OCI-LY1 (cell line): ENCODE measurements at regions not wholly inside any gene's neighbourhood (a gene's known extent, or its start where the extent isn't known, plus 50 kb on each side); places are given as distances from the start of the nearest gene placed in this dataset.

ENCODE experiments used
- H2AFZ ChIP-seq: fragments of 200-600 bp; sonication (generic), shearing (Covaris generic); 2 replicates; pipeline ENCODE4 v1.6.0; 2014; ENCODE audit warnings: antibody characterized with exemption, mild to moderate bottlenecking, low read length
- H3F3A ChIP-seq: fragments of 200-600 bp; sonication (generic), shearing (Covaris generic); 2 replicates; pipeline ENCODE4 v1.6.0; 2014; ENCODE audit warnings: mild to moderate bottlenecking, antibody characterized with exemption, low read length, moderate library complexity; ENCODE audit not compliant: insufficient read depth
- H3K27ac ChIP-seq: fragments of 200-600 bp; sonication (generic); 2 replicates; pipeline ENCODE4 v1.5.1; 2014; ENCODE audit warnings: low read length, mixed run types, mild to moderate bottlenecking, low read depth; ENCODE audit not compliant: poor library complexity, severe bottlenecking
- H3K27me3 ChIP-seq: fragments of 200-600 bp; sonication (generic); 2 replicates; pipeline ENCODE4 v1.6.0; 2014; ENCODE audit warnings: antibody characterized with exemption, mild to moderate bottlenecking, low read length, moderate library complexity; ENCODE audit not compliant: insufficient read depth
- H3K36me3 ChIP-seq: fragments of 200-600 bp; sonication (generic); 2 replicates; pipeline ENCODE4 v1.6.1; 2014; ENCODE audit warnings: mild to moderate bottlenecking, antibody characterized with exemption, low read length, moderate library complexity, mixed read lengths; ENCODE audit not compliant: insufficient read depth
- H3K4me1 ChIP-seq: fragments of 200-600 bp; sonication (generic); 2 replicates; pipeline ENCODE4 v1.5.1; 2014; ENCODE audit warnings: mild to moderate bottlenecking, low read length, moderate library complexity; ENCODE audit not compliant: insufficient read depth, severe bottlenecking
- H3K4me2 ChIP-seq: fragments of 200-600 bp; sonication (generic), shearing (Covaris generic); 2 replicates; pipeline ENCODE4 v1.6.1; 2014; ENCODE audit warnings: low read length
- H3K4me3 ChIP-seq: fragments of 200-600 bp; sonication (generic); 2 replicates; pipeline ENCODE4 v1.5.1; 2014; ENCODE audit warnings: low read length, low read depth, mild to moderate bottlenecking, mixed read lengths; ENCODE audit not compliant: poor library complexity, severe bottlenecking
- H3K79me2 ChIP-seq: fragments of 200-600 bp; shearing (Covaris generic); 2 replicates; pipeline ENCODE4 v1.6.1; 2016; ENCODE audit warnings: mixed run types, low read length, mixed read lengths; ENCODE audit not compliant: insufficient read depth
- H3K9ac ChIP-seq: fragments of 200-600 bp; sonication (generic), shearing (Covaris generic); 2 replicates; pipeline ENCODE4 v1.6.1; 2014; ENCODE audit warnings: mild to moderate bottlenecking, low read length, mixed read lengths
- H3K9me2 ChIP-seq: fragments of 200-600 bp; sonication (generic), shearing (Covaris generic); 2 replicates; pipeline ENCODE4 v1.6.1; 2014; ENCODE audit warnings: low read depth, mild to moderate bottlenecking, low read length, mixed read lengths
- H3K9me3 ChIP-seq: fragments of 200-600 bp; shearing (Covaris generic); 2 replicates; pipeline ENCODE4 v1.6.1; 2014; ENCODE audit warnings: low read length, mixed read lengths
- H4K20me1 ChIP-seq: fragments of 200-600 bp; sonication (generic), shearing (Covaris generic); 2 replicates; pipeline ENCODE4 v1.6.0; 2016; ENCODE audit warnings: mild to moderate bottlenecking, low read length; ENCODE audit not compliant: insufficient read depth
- CTCF ChIP-seq: fragments of 200-600 bp; sonication (generic), shearing (Covaris generic); IDR thresholded peaks from 2 replicates; pipeline ENCODE4 v1.5.1; 2017; ENCODE audit warnings: mild to moderate bottlenecking, antibody characterized with exemption, low read length, moderate library complexity, mixed read lengths
- EZH2 ChIP-seq: fragments of 200-600 bp; sonication (generic), shearing (Covaris generic); IDR thresholded peaks from 2 replicates; pipeline ENCODE4 v1.8.0; 2017; ENCODE audit warnings: borderline replicate concordance, mixed run types, mild to moderate bottlenecking, antibody characterized with exemption, low read length, moderate library complexity, mixed read lengths

GRCh38 chr17:55641676-55642081 is 81.0 kb downstream of the TMEM100 start:
- no peaks in the 10 kb centered on the region for H3K79me2 ChIP-seq
- no peak overlapping the region for H2AFZ ChIP-seq
- H3K27me3 ChIP-seq = no peaks in the 10 kb centered on the region
- no peaks in the 10 kb centered on the region for H4K20me1 ChIP-seq
- H3K4me3 ChIP-seq = no peak overlapping the region
- no peak overlapping the region for H3K9ac ChIP-seq
- no peaks in the 10 kb centered on the region for H3K9me3 ChIP-seq
- H3K4me1 ChIP-seq = no peaks in the 10 kb centered on the region
- no peaks in the 10 kb centered on the region for H3K9me2 ChIP-seq
- H3K27ac ChIP-seq = no peak overlapping the region
- no peak for TF ChIP-seq EZH2
- peak; percentile 65 for TF ChIP-seq CTCF
- no peaks in the 10 kb centered on the region for H3K36me3 ChIP-seq
- no peaks in the 10 kb centered on the region for H3F3A ChIP-seq
- H3K4me2 ChIP-seq = no peak overlapping the region

- no peaks in the 10 kb centered on the region for H3K4me1 ChIP-seq
- no peaks in the 10 kb centered on the region for H4K20me1 ChIP-seq
- no peaks in the 10 kb centered on the region for H3K79me2 ChIP-seq
- H3K27me3 ChIP-seq = no peaks in the 10 kb centered on the region
- TF ChIP-seq CTCF (no peak), EZH2 (no peak)
- H3K36me3 ChIP-seq = no peaks in the 10 kb centered on the region
- H3K4me2 ChIP-seq = no peak overlapping the region
- no peaks in the 10 kb centered on the region for H3K9me2 ChIP-seq
- no peak overlapping the region for H3K4me3 ChIP-seq
- no peaks in the 10 kb centered on the region for H3F3A ChIP-seq
- H3K27ac ChIP-seq = no peak overlapping the region
- no peaks in the 10 kb centered on the region for H3K9me3 ChIP-seq
- no peak overlapping the region for H3K9ac ChIP-seq
- H2AFZ ChIP-seq = no peak overlapping the region
Measured at GRCh38 chr17:55639096-55639495, 83.6 kb downstream of the TMEM100 start.

GRCh38 chr17:55635253-55635914 is 87.3 kb downstream of the TMEM100 start:
- Histone ChIP-seq H4K20me1 (no peaks in the 10 kb centered on the region), H3F3A (no peaks in the 10 kb centered on the region), H3K36me3 (no peaks in the 10 kb centered on the region), H3K4me3 (no peak overlapping the region), H3K9me3 (no peaks in the 10 kb centered on the region), H3K27ac (no peak overlapping the region), H3K9ac (no peak overlapping the region), H3K9me2 (no peaks in the 10 kb centered on the region), H3K4me1 (no peaks in the 10 kb centered on the region), H3K4me2 (no peak overlapping the region), H2AFZ (no peak overlapping the region), H3K79me2 (no peaks in the 10 kb centered on the region), H3K27me3 (no peaks in the 10 kb centered on the region)
- TF ChIP-seq EZH2 (no peak), CTCF (no peak)
